ENCODE measurements at regions not wholly inside any gene's neighbourhood (a gene's known extent, or its start where the extent isn't known, plus 50 kb on each side); places are given as distances from the start of the nearest gene placed in this dataset.

GRCh38 chr12:131466306-131466705, 244.6 kb upstream of the SFSWAP start (continued):
- TF ChIP-seq PHF8 (conservative IDR thresholded peaks at IDR 0.05; ENCODE audit: low read depth, low read length) (no peak), CREB1 (IDR thresholded peaks at IDR 0.05) (no peak), HDAC2 (IDR thresholded peaks at IDR 0.05; ENCODE audit: borderline replicate concordance in 1 of 2, low read depth in 2 of 2, low read length in 2 of 2) (no peak), E2F6 (IDR thresholded peaks at IDR 0.05) (no peak)

Data from H1 (cell line).